Neural progenitor cell (in vitro differentiated cells): ENCODE measurements at regions not wholly inside any gene's neighbourhood (a gene's known extent, or its start where the extent isn't known, plus 50 kb on each side); places are given as distances from the start of the nearest gene placed in this dataset.

Experiments
- DNase-seq: peaks from one replicate; pipeline ENCODE4 v3.0.0-alpha.2; 2016; ENCODE audit warnings: low spot score
- H2AFZ ChIP-seq: fragments of 200-600 bp; sonication (generic); replicated peaks from 2 replicates; pipeline ENCODE4 v1.6.1; 2016; ENCODE audit warnings: antibody characterized with exemption
- H3F3A ChIP-seq: fragments of 200-600 bp; sonication (generic); 2 replicates; pipeline ENCODE4 v1.6.1; 2016; ENCODE audit warnings: antibody characterized with exemption, low read depth
- H3K27ac ChIP-seq: fragments of 200-600 bp; sonication (generic); 2 replicates; pipeline ENCODE4 v1.5.1; 2016; ENCODE audit warnings: mild to moderate bottlenecking
- H3K27me3 ChIP-seq: fragments of 200-600 bp; sonication (generic); 2 replicates; pipeline ENCODE4 v1.6.1; 2016; ENCODE audit warnings: mild to moderate bottlenecking, moderate library complexity
- H3K36me3 ChIP-seq: fragments of 200-600 bp; sonication (generic); 2 replicates; pipeline ENCODE4 v1.5.1; 2016
- H3K4me1 ChIP-seq: fragments of 200-600 bp; sonication (generic); 2 replicates; pipeline ENCODE4 v1.6.1; 2016; ENCODE audit warnings: mixed run types
- H3K4me2 ChIP-seq: fragments of 200-600 bp; sonication (generic); 2 replicates; pipeline ENCODE4 v1.6.1; 2016
- H3K4me3 ChIP-seq: fragments of 200-600 bp; sonication (generic); 2 replicates; pipeline ENCODE4 v1.5.1; 2016
- H3K79me2 ChIP-seq: fragments of 200-600 bp; sonication (generic); 2 replicates; pipeline ENCODE4 v1.6.1; 2016; ENCODE audit warnings: low read depth
- H3K9ac ChIP-seq: fragments of 200-600 bp; sonication (generic); 2 replicates; pipeline ENCODE4 v1.6.1; 2016
- H3K9me3 ChIP-seq: fragments of 200-600 bp; sonication (generic); 2 replicates; pipeline ENCODE4 v1.5.1; 2016; ENCODE audit warnings: low read depth
- H4K20me1 ChIP-seq: fragments of 200-600 bp; sonication (generic); 2 replicates; pipeline ENCODE4 v1.6.1; 2016; ENCODE audit warnings: low read depth
- H3K27ac Mint-ChIP-seq: 3 replicates; pipeline ENCODE4 v1.8.0; 2021; ENCODE audit warnings: mixed read lengths
- H3K27me3 Mint-ChIP-seq: 2 replicates; pipeline ENCODE4 v1.8.0; 2022; ENCODE audit warnings: low read depth, mild to moderate bottlenecking, inconsistent platforms, moderate library complexity, mixed read lengths; ENCODE audit not compliant: insufficient read depth
- H3K36me3 Mint-ChIP-seq: 3 replicates; pipeline ENCODE4 v1.8.0; 2021; ENCODE audit warnings: mixed read lengths
- H3K4me1 Mint-ChIP-seq: 3 replicates; pipeline ENCODE4 v1.8.0; 2021; ENCODE audit warnings: mixed read lengths
- H3K4me3 Mint-ChIP-seq: 3 replicates; pipeline ENCODE4 v1.8.0; 2021; ENCODE audit warnings: mild to moderate bottlenecking, moderate library complexity, mixed read lengths
- H3K9me3 Mint-ChIP-seq: 3 replicates; pipeline ENCODE4 v1.8.0; 2020; ENCODE audit warnings: mixed read lengths
- CTCF ChIP-seq: fragments of 200-600 bp; sonication (generic); IDR thresholded peaks from 2 replicates; pipeline ENCODE4 v1.5.1; 2017; ENCODE audit warnings: antibody characterized with exemption, mild to moderate bottlenecking
- EZH2 ChIP-seq: fragments of 200-600 bp; sonication (generic); IDR thresholded peaks from 2 replicates; pipeline ENCODE4 v1.6.1; 2017; ENCODE audit warnings: antibody characterized with exemption, mild to moderate bottlenecking, moderate library complexity
- EZH2phosphoT487 ChIP-seq: fragments of 200-600 bp; sonication (generic); IDR thresholded peaks from 2 replicates; pipeline ENCODE4 v1.6.1; 2017; ENCODE audit warnings: antibody characterized with exemption

GRCh38 chr18:73842795-73843394, 304.7 kb downstream of the FBXO15 start:
- Histone ChIP-seq H3K4me2 (no peak overlapping the region), H3K4me1 (no peaks in the 10 kb centered on the region)
- H3K27ac Mint-ChIP-seq, result no peak overlapping the region

GRCh38 chr18:73841661-73842060, 306.0 kb downstream of the FBXO15 start:
- Histone ChIP-seq H2AFZ (no peak overlapping the region), H4K20me1 (no peaks in the 10 kb centered on the region), H3F3A (no peaks in the 10 kb centered on the region), H3K27me3 (no peaks in the 10 kb centered on the region), H3K9me3 (no peaks in the 10 kb centered on the region), H3K4me3 (no peak overlapping the region), H3K4me2 (no peak overlapping the region), H3K27ac (no peak overlapping the region), H3K36me3 (no peaks in the 10 kb centered on the region), H3K9ac (no peak overlapping the region), H3K4me1 (no peaks in the 10 kb centered on the region), H3K79me2 (no peaks in the 10 kb centered on the region)
- peaks cover 2% of the 10 kb centered on the region for H3K27me3 Mint-ChIP-seq
- no peaks in the 10 kb centered on the region for H3K36me3 Mint-ChIP-seq
- TF ChIP-seq EZH2phosphoT487, result no peak
- TF ChIP-seq CTCF, result peak; percentile 37
- TF ChIP-seq EZH2, result no peak
- no peak overlapping the region for H3K4me3 Mint-ChIP-seq
- peaks cover under 1% of the 10 kb centered on the region for H3K4me1 Mint-ChIP-seq
- no peak for DNase-seq
- H3K27ac Mint-ChIP-seq, result no peak overlapping the region
- H3K9me3 Mint-ChIP-seq, result no peaks in the 10 kb centered on the region

More at GRCh38 chr18:73842795-73843394, 304.7 kb downstream of the FBXO15 start:
- Histone ChIP-seq H3K9me3 (no peaks in the 10 kb centered on the region), H3K27ac (no peak overlapping the region), H3K4me3 (no peak overlapping the region), H4K20me1 (no peaks in the 10 kb centered on the region), H3K27me3 (no peaks in the 10 kb centered on the region), H2AFZ (no peak overlapping the region), H3K9ac (no peak overlapping the region), H3K36me3 (no peaks in the 10 kb centered on the region), H3K79me2 (no peaks in the 10 kb centered on the region), H3F3A (no peaks in the 10 kb centered on the region)
- Mint-ChIP-seq H3K9me3 (no peaks in the 10 kb centered on the region), H3K4me3 (no peak overlapping the region), H3K27me3 (peaks cover 2% of the 10 kb centered on the region), H3K36me3 (no peaks in the 10 kb centered on the region), H3K4me1 (peaks cover 4% of the 10 kb centered on the region)
- DNase-seq, result peak; percentile 73
- TF ChIP-seq EZH2phosphoT487 (no peak), CTCF (peak; percentile 95), EZH2 (no peak)

- no peaks in the 10 kb centered on the region for H3F3A ChIP-seq
- no peak overlapping the region for H3K27ac ChIP-seq
- Mint-ChIP-seq H3K4me3 (no peak overlapping the region), H3K27ac (no peak overlapping the region), H3K4me1 (no peaks in the 10 kb centered on the region), H3K36me3 (no peaks in the 10 kb centered on the region), H3K27me3 (peaks cover 2% of the 10 kb centered on the region), H3K9me3 (no peaks in the 10 kb centered on the region)
- no peaks in the 10 kb centered on the region for H3K9me3 ChIP-seq
- no peaks in the 10 kb centered on the region for H4K20me1 ChIP-seq
- H3K79me2 ChIP-seq, result no peaks in the 10 kb centered on the region
- no peaks in the 10 kb centered on the region for H3K36me3 ChIP-seq
- TF ChIP-seq EZH2phosphoT487 (no peak), EZH2 (no peak), CTCF (no peak)
- no peak overlapping the region for H3K4me2 ChIP-seq
- no peaks in the 10 kb centered on the region for H3K27me3 ChIP-seq
- no peaks in the 10 kb centered on the region for H3K4me1 ChIP-seq
- no peak overlapping the region for H3K9ac ChIP-seq
- peak; percentile 8 for DNase-seq
- H3K4me3 ChIP-seq, result no peak overlapping the region
- H2AFZ ChIP-seq, result peak overlapping the region; percentile 71
Measured at GRCh38 chr18:73840319-73840945, 307.2 kb downstream of the FBXO15 start.
